HG03460 (cell line): ENCODE measurements at regions not wholly inside any gene's neighbourhood (a gene's known extent, or its start where the extent isn't known, plus 50 kb on each side); places are given as distances from the start of the nearest gene placed in this dataset.
"Not testable (repeated sequence)": the region's sequence is repeated elsewhere in the genome, so short reads cannot be mapped to it uniquely, and the experiment has no call there.

Experiments
- ATAC-seq: cut with Tn5 transposase; IDR thresholded peaks from one replicate; pipeline ENCODE4 v1.9.1; 2021; ENCODE audit not compliant: unreplicated experiment

GRCh38 chr6:28831683-28832082, 92.1 kb downstream of the TRIM27 start:
- ATAC-seq, result not testable (repeated sequence)

GRCh38 chr6:28836703-28837102, 87.1 kb downstream of the TRIM27 start:
- not testable (repeated sequence) for ATAC-seq

DNA sequence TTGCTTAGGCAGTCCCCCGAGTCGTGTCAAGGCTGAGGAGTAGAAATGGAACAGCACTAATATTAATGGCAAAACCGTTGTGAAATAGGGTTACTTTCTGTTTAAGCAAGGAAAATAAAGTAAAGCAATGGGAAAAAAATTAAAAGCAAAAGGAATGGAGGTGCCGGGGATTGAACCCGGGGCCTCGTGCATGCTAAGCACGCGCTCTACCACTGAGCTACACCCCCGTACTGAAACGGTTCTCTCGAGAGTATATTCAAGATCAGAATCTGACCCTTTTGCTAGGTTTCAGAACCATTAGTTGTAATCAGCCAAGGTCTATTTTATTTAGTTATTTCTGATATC, 85.5 kb downstream of the TRIM27 start:
- ATAC-seq, result peak; percentile 56

DNA sequence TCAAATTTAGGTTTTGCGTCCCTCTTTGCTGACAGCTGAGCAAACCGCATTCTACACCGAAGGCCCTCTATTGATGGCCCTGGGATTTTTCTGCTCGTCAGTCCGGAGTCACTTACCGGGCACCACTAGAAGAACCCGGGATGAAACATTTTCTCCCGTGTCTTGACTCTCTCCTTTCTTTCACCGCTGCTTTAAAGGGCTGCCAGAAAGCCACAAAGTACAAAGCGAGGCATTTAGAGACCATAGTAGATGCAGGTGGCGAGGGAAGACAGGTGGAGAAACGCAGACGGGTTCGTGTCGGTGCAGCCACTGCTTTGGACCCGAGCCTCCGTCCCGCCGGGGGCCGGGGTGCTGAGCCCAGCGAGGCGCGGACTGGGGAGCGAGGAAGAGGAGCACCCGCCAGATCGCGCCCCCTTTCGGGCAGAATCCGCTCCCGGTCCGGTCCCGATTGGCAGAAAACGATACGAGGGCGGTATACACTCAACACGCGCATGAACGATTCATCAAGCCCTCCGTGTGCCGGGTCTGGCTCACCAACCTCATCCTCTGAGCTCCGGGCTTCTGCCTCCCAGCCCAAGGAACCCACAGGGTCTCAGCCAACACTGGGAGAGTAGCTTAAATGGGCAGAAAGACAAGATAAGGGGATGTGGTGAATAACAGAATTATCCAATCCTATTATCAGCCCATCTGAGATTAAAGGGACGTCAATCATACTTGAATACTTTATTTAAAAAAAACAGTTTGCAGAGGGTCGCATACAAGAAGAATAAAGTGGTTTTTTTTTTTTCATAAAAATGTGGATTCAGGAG, 84.9 kb downstream of the TRIM27 start:
- ATAC-seq, result peak; percentile 44

DNA sequence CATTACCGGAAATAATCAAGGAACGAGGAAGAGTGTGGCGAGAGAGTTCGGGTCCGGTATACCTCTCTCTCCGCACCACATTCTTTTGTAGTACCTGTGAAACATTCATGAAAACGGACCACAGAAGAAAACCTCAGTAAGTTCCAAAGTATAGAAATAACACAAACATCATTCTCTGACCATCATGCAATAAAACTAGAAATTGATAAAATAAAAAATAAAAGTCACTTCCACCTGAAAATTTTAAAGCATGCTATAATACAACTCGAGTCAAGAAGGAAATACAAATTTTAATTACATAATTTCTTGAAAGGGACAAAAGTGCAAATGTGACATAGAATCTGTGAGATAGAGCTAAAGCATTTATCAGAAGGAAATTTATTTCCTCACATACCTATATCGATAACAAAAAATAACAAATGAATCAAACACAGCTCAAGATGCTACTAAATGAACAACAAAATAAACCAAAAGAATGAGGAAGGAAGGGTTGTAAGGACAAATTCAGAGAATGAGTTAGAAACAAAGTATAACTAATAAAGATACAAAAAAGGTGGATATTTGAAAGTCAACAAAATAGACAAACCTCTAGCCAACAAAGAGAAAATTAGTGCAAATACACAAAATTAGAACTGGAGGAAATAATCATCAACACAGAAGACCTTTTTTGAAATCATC, 84.2 kb downstream of the TRIM27 start:
- ATAC-seq, result no peak

DNA sequence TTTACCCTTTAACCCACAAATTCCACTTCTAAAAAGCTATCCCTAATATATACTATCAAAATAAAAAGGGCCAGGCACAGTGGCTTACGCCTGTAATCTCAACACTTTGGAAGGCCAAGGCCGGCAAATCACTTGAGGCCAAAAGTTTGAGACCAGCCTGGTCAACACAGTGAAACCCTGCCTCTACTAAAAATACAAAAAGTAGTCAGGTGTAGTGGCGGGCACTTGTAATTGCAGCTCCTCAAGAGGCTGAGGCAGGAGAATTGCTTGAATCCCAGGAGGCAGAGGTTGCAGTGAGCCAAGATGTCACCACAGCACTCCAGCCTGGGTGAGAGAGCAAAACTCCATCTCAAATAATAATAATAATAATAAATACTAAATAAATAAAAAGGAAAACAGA, 82.5 kb downstream of the TRIM27 start:
- ATAC-seq, result no peak

DNA sequence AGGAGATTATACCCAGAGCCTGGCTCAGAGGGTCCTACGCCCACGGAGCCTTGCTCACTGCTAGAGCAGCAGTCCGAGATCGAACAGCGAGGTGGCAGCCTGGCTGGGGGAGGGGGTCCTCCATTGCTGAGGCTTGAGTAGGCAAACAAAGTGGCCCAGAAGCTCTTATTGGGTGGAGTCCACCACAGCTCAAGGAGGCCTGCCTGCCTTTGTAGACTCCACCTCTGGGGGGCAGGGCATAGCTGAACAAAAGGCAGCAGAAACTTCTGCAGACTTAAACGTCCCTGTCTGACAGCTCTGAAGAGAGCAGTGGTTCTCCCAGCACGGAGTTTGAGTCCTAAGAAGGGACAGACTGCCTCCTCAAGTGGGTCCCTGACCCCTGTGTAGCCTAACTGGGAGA, 75.0 kb downstream of the TRIM27 start:
- ATAC-seq, result not testable (repeated sequence)
